NCI-H2029 treated with DMSO at 0.1 percent for 48 hours (cell line): ENCODE measurements at regions not wholly inside any gene's neighbourhood (a gene's known extent, or its start where the extent isn't known, plus 50 kb on each side); places are given as distances from the start of the nearest gene placed in this dataset.

Experiments used
- DNase-seq: peaks from one replicate; lab custom pipeline; 2025; lab: John Stamatoyannopoulos, UW

DNA sequence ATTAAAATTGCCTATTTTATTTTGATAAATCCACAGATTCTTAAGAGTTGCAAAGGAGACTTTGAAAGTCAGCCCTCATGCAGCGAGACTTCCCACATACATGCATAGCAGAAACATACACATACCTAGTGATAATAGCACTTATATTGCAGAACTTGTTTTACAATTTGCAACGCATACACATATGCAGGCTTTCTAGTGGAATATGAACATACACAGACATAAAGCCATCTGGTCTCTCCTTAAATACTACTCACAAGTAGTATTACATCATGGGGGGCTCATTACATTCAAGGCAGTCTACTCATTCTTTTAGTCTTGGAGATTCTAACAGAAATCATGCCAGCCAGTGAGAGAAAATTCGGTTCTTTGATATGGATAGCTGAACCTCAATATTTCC lies 295.1 kb upstream of the RND3 start:
- DNase-seq: no peak

DNA sequence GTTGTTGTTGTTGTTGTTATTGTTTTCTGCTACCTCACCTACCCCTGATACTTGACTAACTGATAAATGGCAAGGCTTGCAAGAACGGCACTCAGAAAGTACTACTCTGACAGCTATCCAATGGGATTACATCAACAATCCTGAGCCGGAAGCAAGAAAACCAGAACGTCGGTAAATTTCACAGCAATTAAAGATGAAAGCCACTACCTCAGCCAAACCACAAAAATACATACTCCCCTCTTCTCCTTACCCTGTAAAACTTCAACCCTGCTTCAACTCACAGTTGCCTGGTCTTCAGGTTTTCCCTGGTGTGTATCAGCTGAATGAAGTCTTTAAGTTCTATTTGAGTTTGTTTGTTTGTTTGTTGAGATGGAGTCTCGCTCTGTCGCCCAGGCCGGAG lies 293.7 kb upstream of the RND3 start:
- no peak for DNase-seq

DNA sequence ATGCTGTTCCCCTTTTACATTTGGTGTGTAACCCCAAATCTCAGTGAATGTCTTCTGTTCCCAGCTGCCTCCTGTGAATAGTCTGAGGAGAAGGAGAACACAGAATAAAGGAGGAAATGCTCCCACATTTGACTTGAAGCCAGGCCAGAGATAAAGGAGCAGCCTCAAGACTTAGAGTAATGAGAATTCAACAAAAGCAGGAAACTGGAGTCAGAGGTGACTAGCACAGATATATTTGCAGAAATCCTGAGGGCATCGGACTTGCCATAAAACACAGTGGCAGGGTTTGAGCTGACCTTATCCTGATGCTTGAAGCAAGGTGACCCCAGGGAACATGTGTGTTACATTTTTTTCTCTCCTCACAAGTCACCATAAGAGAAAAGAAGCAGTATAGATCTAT lies 291.4 kb upstream of the RND3 start:
- DNase-seq: no peak

DNA sequence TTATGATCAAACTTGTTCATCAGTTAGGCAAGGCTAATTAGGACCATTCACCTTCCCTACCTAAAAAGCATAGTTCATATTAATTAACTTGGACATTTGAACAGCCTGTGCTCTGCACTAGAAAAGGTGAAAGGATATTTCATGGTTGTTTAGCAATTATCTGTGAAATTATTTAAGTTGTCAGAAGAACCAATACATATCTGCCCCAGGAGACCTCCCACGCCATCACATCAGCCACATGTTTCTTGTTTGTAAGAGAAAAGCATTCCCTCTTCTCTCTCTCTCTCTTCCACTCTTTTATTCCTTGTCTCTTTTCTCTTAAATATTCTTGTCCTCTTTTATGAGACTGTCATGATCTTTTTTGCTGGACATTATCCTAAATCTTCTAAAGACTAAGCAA lies 282.0 kb upstream of the RND3 start:
- DNase-seq: no peak

DNA sequence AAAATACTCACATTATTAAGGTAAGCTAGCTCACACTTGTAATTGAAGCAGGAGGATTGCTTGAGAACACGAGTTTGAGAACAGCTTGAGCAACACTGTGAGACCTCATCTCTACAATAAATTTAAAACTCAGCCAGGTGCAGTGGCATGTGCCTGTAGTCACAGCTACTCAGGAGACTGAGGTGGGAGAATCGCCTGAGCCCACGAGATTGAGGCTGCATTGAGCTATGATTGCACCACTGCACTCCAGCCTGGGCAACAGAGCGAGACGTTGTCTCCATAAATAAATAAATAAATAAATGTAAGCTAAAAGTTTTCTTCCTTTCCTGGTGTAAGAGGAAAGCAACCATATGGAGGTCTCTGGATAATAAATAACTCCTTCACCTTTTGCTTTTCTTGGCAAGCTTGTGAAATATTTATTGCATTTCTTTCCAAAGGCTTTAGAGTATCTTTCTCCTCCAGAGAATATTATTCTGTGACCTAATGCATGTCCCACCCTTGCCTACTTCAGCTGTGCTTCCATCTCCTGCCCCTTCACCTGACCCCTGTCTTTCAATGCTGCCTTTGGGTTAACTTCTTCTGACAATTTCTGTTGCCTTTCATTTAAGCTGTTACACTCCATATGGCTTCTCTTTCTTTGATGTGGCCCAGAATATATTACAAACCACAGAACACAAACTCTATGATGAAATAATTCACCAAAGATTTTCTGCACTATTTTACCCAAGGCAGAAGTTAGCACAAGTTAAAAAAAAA lies 280.7 kb upstream of the RND3 start:
- DNase-seq: no peak

DNA sequence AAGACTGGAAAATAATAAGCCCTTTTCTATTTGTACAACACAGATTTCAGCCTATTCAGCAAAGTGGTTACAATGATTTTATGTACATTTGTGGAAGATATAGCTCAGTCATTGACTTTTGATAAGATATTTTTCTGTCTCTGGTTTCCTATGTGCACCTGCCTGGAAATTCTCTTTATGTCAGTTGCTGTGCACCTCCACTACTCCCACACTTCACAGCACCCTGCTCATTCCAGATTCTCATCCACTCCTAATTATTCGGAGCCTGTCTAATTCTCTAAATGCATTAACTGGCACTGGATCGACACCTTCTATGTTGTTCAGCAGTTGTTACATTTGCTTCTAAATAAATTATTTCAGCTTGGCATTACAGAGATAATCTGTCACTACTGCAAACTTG lies 275.1 kb upstream of the RND3 start:
- no peak for DNase-seq

DNA sequence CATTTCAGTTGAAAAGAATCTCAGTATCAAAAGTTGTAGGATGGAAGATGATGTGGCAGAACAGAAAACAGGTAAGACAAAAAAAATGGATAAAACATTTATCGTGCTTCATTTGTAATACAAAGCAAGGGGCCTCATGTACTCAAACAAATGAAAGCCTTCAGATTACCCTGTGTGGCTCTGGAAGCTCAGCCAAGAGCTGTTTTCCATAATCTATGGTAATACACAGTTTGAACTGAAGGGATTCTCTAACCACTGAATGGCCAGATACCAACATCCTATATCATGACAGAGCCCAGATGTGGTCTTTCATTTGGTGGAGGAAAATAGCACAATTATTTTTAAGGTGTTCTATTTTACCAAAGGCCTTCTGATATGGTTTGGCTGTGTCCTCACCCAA lies 272.1 kb upstream of the RND3 start:
- DNase-seq: no peak

DNA sequence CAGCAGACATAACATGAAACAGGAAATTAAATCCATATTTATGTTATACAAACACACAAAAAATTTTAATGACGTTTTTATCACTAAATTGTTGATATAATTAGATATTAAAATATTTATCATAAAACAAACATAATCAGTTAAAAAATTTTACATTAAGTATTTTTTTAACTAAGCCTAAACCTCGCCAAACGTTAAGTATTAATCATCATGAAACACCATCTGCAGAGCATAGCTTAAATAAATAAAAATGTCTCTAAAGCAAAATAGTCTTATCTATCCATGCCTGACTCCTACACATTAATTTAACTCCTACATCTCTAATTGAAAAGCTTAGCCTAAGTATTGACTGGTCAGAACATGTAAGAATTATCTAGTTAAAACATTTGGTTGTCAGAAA lies 271.6 kb upstream of the RND3 start:
- no peak for DNase-seq

DNA sequence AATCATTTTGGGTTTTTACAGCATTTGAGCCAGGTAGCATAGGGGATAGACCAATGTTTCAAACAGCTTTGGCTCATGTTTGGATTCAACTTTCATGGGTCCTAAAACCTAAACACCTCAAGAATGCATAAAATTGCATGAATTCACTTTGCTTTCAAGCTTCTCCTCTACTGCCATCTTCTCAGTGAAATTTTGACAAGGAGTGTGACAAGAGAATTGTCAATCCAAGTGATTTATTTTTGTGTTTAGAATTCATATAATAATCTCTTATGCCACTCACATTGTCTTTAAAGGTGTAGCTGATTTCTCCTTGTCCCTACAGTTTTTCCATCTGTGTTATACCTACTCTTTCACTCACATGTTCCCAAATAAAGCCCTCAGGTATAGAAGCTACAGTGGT lies 264.8 kb upstream of the RND3 start:
- no peak for DNase-seq

DNA sequence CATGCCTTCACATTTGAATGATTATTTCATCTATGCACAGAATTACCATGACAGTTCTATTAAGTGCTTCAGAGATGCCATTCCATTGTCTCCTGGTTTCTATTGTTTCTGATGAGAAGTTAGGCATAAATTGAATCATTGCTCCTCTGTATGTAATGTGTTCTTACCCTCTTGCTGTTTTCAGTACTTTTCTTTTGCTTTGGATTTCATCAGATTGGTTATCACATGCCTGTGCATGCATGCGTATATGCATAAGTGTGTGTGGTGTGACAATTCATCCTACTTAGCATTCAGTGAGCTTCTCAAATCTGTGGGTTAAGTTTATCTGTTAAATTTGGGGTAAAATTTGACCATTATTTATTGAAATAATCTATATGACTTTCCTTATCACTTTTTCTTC lies 263.3 kb upstream of the RND3 start:
- no peak for DNase-seq

DNA sequence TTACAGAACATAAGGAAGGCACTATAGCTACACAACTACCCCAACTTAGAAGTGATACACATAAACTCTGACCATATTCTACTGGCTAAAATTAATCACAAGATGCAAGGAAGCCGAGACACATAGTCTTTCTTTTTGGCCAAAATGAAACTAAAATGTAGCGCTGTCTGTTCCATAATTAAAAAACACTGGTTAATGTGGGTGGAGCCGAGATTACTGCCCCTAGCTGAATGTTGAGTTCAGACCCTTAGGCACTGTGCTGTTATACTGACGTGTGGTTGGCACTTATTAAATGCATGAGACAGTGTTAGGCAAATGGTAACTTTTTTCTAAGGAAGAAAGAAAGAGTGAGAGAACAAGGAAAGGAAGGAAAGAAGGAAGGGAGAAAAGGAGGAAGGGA lies 254.6 kb upstream of the RND3 start:
- no peak for DNase-seq

DNA sequence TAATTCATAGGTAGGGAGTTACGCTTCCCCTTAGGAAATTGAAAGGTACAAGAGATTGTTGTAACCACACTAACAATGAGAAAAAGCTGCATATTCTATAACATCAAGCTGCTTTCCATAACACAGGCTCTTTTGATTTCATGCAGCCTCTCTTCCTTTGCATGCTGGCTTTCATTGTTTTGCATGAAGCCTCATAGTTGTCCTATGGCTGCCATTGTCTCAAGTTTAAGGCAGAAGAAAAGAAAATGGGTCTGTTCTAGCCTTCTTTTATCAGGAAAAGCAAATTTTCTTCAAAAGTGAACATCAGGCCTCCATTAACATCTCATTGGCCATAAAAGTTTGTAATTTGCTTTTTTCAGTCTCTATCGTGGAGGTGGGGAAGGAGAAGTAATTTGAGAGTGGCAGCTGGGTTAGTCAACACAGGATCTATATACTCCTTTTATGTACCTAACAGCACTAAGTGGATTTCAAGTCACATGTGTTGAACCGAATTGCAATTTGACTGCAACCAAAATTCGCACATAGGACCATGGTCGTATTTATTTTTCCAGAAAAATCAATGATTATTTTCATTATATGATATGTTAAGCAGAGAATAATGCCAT lies 248.5 kb upstream of the RND3 start:
- DNase-seq: no peak

DNA sequence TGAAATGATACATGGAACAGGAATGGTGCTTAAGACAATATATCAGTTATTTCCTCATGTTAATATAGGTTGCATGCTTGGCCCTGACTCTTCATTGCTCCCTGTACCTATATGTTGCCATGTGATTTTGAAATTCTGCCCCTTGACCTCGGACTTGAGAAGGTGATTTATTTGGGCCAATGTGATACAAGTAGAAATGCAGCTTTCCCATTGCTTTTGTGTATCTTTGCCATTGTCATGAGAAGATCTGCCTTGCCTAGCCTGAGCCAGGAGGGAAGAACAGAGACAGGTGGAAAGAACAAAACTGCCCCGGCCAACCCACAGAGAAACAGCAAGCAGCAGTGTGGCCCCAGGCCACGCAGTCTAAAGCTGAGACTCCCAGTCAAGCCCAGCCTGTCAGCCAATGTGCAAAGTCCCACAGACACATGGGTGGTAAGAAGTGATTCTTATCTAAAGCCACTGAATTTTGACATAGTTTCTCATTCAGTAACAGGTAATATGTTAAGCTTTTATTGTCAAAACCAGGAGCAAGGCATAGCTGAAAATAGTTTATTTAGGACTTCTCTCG lies 245.7 kb upstream of the RND3 start:
- no peak for DNase-seq

DNA sequence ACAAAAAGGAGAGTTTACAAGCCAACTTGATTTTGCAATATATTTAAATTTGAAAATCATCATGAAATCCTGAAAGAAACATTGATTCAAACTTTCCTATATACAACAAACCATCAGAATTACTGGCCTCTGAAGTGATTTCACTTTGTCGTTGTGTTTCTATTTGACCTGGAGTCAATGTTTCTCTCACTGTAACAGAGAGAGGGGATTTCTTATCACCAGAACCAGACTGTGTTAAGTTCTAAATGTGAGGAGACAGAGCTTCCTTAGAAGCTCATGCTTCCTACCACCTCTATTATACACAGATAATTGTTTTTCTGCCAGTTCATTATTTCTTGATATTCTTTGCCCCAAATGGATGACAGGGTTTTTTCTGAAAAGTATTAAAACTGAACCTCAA lies 245.0 kb upstream of the RND3 start:
- no peak for DNase-seq

DNA sequence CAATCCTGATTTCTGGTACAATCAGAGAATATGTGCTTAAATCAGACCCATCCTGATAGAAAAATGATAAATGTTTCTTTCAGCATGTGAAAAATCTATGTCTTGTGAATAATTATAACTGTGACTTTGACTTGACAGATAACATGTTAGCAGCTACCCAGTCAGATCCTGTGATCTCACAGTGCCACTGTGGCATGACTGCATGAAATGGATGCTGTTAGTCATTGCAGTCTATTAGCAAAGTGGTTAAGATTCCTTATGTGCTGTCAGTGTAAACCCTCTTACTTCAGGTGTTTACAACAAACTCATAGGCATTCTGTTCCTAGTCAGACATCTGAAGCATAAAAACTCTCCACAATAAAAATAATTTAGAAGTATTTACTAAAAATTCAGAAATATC lies 244.6 kb upstream of the RND3 start:
- no peak for DNase-seq

DNA sequence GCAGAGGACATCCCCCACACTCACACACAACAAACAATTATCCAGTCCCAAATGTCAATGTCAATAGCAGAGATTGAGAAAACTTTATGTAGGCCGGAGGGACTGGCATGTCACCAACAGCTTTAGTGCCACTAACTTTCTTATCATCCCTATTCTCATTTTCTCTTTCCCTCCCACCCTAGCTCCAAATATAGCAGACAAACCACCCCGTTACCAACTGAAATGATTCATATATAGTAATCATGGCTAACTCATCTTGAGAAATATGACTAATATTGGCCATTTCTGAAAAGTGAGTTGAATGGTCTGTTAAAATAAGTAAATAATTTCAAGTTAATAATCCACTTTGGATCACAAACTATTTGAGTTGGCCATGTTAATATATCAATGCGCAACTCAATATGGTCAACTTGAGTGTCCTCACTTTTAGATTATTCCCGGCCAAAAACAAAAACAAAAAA lies 242.1 kb upstream of the RND3 start:
- DNase-seq: no peak

DNA sequence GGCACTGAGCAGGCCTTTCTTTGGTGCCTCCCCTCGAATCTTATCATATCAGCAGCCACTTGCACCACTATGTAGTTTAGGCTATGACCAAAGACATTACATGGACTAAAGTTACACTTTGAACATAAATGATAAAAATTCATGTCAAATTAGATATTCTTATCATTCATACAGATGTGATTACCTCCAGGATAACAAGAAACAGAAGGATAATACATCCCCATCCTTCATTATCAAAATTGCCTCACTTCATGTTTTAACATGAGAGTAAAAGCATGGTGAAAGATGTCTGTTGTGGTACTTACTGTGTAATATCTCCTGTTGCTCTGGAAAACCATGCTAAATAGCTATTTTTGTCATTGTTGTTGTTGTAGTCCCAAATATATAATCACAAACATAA lies 230.8 kb upstream of the RND3 start:
- DNase-seq: no peak

DNA sequence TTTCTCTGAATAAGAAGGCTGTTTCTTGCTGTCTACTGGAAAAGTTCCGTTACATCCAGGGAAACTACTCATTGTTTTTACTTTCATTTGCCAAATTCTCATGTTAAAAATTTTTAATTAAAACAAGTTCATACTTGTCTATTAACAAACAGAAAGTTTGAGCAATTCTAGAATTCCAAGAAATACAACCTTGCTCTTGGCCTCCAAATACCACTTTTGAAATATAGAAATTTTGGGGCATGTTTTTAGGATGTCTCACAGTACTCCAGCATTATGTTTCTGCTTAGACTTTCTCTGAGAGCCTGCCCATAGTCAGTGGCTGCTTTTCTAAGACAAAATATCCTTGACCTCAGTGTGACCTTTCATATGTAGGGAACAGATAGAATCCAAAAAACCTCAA lies 228.7 kb upstream of the RND3 start:
- no peak for DNase-seq

DNA sequence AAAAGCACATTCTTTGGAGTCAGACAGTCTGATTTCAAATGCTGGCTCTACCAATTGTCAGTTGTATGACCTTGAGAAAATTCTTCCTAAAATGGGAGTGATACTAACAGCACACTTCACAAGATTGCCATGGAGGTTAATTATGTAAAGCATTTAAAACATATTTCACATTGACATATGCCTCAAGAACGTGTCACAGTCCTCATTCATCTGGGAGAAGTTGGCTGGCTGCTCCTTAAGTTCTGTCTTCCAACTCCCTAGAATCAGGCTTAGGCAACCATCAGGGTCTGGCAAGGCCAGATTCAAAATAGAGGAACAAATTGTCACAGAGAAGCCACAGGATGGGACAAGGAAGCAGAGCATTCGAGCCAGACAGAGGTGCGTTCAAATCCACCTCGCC lies 228.0 kb upstream of the RND3 start:
- DNase-seq: no peak

DNA sequence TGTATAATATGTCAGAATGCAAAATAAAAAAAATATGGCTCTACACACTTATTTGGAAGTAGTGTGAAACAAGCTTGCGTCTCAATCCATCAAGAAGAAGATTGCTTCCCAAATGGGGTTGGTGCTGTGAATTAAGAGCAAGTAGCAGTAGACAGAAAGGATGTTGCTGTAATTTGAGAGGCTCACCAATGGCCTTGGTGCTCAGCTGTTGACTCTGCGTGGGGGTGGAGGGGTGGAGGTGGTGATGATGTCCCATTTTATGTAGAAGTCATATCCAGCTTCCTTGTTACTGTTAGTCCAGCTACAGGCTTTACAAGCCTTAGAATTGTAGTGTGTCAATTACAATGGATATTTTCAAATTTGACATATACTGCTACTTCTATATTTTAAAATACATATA lies 223.4 kb upstream of the RND3 start:
- no peak for DNase-seq

DNA sequence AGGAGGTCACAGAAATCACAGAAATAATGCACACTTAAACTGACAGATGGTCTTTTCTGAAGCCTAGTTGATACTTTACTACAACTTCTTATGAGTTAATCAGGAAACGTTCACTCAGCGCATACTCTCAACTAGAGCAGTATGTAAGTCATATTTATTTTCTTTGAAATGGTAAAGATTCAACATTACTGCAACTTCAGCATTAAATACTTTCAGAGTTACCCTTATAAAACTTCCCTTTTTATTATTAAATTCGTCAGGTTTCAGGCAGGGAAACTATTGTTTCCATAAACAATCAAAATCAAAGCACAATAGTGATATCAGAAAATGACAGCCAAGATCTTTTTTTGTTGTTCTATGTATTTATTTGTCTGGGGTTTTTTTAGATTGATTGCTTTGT lies 222.6 kb upstream of the RND3 start:
- DNase-seq: no peak

DNA sequence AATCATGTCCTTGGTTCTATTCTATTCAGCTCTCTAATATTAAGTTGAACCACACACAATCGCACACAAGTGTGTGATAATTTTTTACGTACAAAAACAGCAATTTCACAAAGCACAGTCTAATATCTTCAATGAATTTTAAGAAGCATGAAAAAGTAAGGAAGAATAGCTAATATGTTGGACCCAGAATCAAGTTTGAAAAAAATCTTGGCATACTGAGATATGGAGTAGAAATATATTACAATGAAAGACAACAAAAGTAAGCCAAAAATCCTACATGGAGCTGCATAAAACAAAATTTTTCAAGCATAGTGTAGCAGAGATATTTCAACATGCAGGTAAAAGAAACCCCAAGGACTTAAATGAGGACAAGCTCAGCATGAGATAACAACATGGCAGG lies 219.1 kb upstream of the RND3 start:
- DNase-seq: no peak

DNA sequence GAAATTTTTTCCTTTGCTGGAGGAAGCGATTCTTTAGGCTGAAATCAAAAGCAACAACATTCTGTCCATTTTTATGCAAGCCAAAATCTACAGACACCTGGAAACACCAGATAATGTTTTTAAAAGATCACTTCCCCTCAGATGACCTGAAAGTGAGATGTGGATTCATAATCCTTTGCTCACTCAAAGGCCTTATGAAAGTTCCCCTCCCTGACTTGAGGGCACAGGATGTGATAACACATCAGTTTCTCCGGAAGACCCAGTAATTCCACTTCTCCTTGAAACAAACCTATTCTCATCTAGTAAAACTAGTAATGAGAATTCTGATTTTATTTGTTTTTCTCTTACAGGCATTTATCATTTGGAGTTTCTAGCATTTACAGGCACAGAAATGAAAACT lies 218.3 kb upstream of the RND3 start:
- DNase-seq: no peak

DNA sequence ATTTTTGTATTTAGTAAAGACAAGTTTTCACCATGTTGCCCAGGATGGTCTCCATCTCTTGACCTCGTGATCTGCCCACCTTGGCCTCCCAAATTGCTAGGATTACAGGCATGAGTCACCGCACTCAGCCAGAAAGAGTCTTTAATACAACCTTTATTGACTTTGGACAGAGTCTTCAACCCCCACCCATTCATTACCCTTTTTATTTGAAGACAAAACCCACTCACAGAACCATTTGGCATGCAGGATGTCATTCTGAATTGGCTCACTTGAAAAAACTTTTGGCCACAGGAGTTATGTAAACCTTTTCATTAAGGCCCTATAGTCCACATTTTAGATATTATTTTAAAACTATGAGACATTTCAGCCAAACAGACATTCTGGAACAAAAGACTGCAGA lies 217.9 kb upstream of the RND3 start:
- DNase-seq: no peak
